SK-N-SH treated with all-trans-retinoic acid at 6 μM for 48 hours (cell line): ENCODE measurements at regions not wholly inside any gene's neighbourhood (a gene's known extent, or its start where the extent isn't known, plus 50 kb on each side); places are given as distances from the start of the nearest gene placed in this dataset.

Experiments used
- BACH2 ChIP-seq: fragments of 250-450 bp; sonication (Bioruptor Pico); IDR thresholded peaks from 2 replicates; pipeline ENCODE4 v1.9.0; 2021; ENCODE audit warnings: mild to moderate bottlenecking, borderline replicate concordance
- CSDC2 ChIP-seq: fragments of 250-450 bp; sonication (Bioruptor Pico); IDR thresholded peaks from 2 replicates; pipeline ENCODE4 v1.5.0; 2020; ENCODE audit warnings: mild to moderate bottlenecking, moderate library complexity
- ESRRG ChIP-seq: fragments of 250-450 bp; sonication (Bioruptor Pico); IDR thresholded peaks from 2 replicates; pipeline ENCODE4 v1.6.1; 2021; ENCODE audit warnings: mild to moderate bottlenecking
- TCF4 ChIP-seq: fragments of 250-450 bp; sonication (Bioruptor Pico); IDR thresholded peaks from 2 replicates; pipeline ENCODE4 v1.8.0; 2021; ENCODE audit warnings: mild to moderate bottlenecking, moderate library complexity, borderline replicate concordance
- ZC3H10 ChIP-seq: fragments of 250-450 bp; sonication (Bioruptor Pico); IDR thresholded peaks from 2 replicates; pipeline ENCODE4 v1.5.1; 2021; ENCODE audit warnings: mild to moderate bottlenecking, moderate library complexity
- ZFP3 ChIP-seq: fragments of 250-450 bp; sonication (Bioruptor Pico); IDR thresholded peaks from 2 replicates; pipeline ENCODE4 v1.5.0; 2020; ENCODE audit warnings: mild to moderate bottlenecking, moderate library complexity
- ZNF565 ChIP-seq: fragments of 450-650 bp; formaldehyde crosslinking; conservative IDR thresholded peaks from 2 replicates; pipeline ENCODE4 v1.5.0; 2020; ENCODE audit warnings: low read depth, mild to moderate bottlenecking, moderate library complexity

DNA sequence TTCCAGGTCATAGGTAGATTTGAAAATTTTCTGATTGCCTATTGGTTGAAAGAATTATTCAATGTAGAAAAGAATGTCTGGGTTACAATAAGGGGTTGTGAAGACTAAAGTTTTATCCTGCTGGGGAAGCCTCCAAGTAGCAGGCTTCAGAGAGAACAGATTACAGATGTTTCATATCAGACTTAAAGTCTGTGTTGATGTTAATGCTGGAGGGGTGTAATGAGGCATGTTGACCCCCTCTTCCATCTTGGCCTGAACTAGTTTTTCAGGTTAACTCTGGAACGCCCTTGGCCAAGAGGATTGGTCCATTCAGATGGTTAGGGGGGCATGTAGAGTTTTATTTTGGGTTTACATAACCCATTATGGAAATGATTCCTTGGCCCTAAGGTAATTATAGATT is 356.2 kb downstream of the UTRN start:
- TF ChIP-seq BACH2 (CRISPR knock-in tag) (no peak), CSDC2 (no peak), ZC3H10 (no peak), TCF4 (CRISPR knock-in tag) (no peak), ZNF565 (CRISPR knock-in tag) (no peak), ESRRG (no peak), ZFP3 (CRISPR knock-in tag) (no peak)
